Natural killer cell treated with Interleukin-12 subunit alpha and Interleukin-12 subunit beta and Interleukin-15 and Interleukin-18, amount 100 ng/mL, for 72 hours (primary cell): ENCODE measurements at regions not wholly inside any gene's neighbourhood (a gene's known extent, or its start where the extent isn't known, plus 50 kb on each side); places are given as distances from the start of the nearest gene placed in this dataset.

Experiments used
- ATAC-seq, 2 donors: fragments of 150-1000 bp; cut with Tn5 transposase in 1 of 2; sonication (Bioruptor Pico), chemical (Tn5 transposase) in 1 of 2; 2 replicates each; pipeline ENCODE4 v1.10.0; 2021
- DNase-seq: peaks from one replicate; pipeline ENCODE4 v3.0.0; 2022; ENCODE audit warnings: low spot score
- H3K27ac Mint-ChIP-seq, 2 donors: 1 replicate in 1 of 2; 2 replicates in 1 of 2; pipeline ENCODE4 v1.8.0; 2022; ENCODE audit warnings: mixed read lengths in 2 of 2, mild to moderate bottlenecking in 1 of 2, moderate library complexity in 1 of 2
- H3K27me3 Mint-ChIP-seq, 2 donors: 1 replicate in 1 of 2; 2 replicates in 1 of 2; pipeline ENCODE4 v1.8.0; 2022; ENCODE audit warnings: mixed read lengths in 2 of 2
- H3K36me3 Mint-ChIP-seq: one replicate; pipeline ENCODE4 v1.8.0; 2022; ENCODE audit warnings: mixed read lengths
- H3K4me1 Mint-ChIP-seq, 2 donors: 1 replicate in 1 of 2; 2 replicates in 1 of 2; pipeline ENCODE4 v1.8.0; 2022; ENCODE audit warnings: low read depth in 2 of 2, mixed read lengths in 2 of 2, mild to moderate bottlenecking in 1 of 2
- H3K4me3 Mint-ChIP-seq: one replicate; pipeline ENCODE4 v1.8.0; 2022; ENCODE audit warnings: mixed read lengths
- H3K9me3 Mint-ChIP-seq: 2 replicates; pipeline ENCODE4 v1.8.0; 2022; ENCODE audit warnings: mixed read lengths

- no peak for DNase-seq
- Mint-ChIP-seq H3K9me3 (peaks cover 3% of the 10 kb centered on the region), H3K36me3 (no peaks in the 10 kb centered on the region)
These were observed 64.2 kb upstream of the PCSK5 start for GRCh38 chr9:75826314-75826713.

GRCh38 chr9:75830303-75830702 is 60.2 kb upstream of the PCSK5 start:
- DNase-seq, result no peak
- no peak overlapping the region for H3K27ac Mint-ChIP-seq
- no peak overlapping the region for H3K4me3 Mint-ChIP-seq
- H3K36me3 Mint-ChIP-seq, result no peaks in the 10 kb centered on the region
- H3K4me1 Mint-ChIP-seq, result no peaks in the 10 kb centered on the region
- peaks cover 0 to 11% of the 10 kb centered on the region in 2 donors for H3K27me3 Mint-ChIP-seq
- no peak for ATAC-seq
- peaks cover 3% of the 10 kb centered on the region for H3K9me3 Mint-ChIP-seq

More at GRCh38 chr9:75826314-75826713, 64.2 kb upstream of the PCSK5 start:
- no peak overlapping the region for H3K4me3 Mint-ChIP-seq
- peaks cover 14 to 16% of the 10 kb centered on the region in 2 donors for H3K27me3 Mint-ChIP-seq
- no peaks in the 10 kb centered on the region for H3K4me1 Mint-ChIP-seq
- no peak for ATAC-seq
- no peak overlapping the region for H3K27ac Mint-ChIP-seq

- Mint-ChIP-seq H3K4me1 (no peaks in the 10 kb centered on the region), H3K27me3 (peaks cover 0 to 4% of the 10 kb centered on the region in 2 donors), H3K4me3 (no peak overlapping the region), H3K27ac (no peak overlapping the region), H3K36me3 (no peaks in the 10 kb centered on the region), H3K9me3 (no peaks in the 10 kb centered on the region)
- no peak for DNase-seq
- no peak for ATAC-seq
These were observed 56.7 kb upstream of the PCSK5 start for GRCh38 chr9:75833778-75834177.

- DNase-seq (no peak), ATAC-seq (no peak)
- no peaks in the 10 kb centered on the region for H3K4me1 Mint-ChIP-seq
- H3K36me3 Mint-ChIP-seq, result no peaks in the 10 kb centered on the region
- peaks cover 0 to 3% of the 10 kb centered on the region in 2 donors for H3K27me3 Mint-ChIP-seq
- no peak overlapping the region for H3K27ac Mint-ChIP-seq
- no peaks in the 10 kb centered on the region for H3K9me3 Mint-ChIP-seq
- H3K4me3 Mint-ChIP-seq, result no peak overlapping the region
These were observed 55.6 kb upstream of the PCSK5 start for GRCh38 chr9:75834878-75835277.
